ENCODE measurements at regions not wholly inside any gene's neighbourhood (a gene's known extent, or its start where the extent isn't known, plus 50 kb on each side); places are given as distances from the start of the nearest gene placed in this dataset.

- TF ChIP-seq JUND (IDR thresholded peaks at IDR 0.05) = no peak
- no peak for TF ChIP-seq RAD21 (IDR thresholded peaks at IDR 0.05; ENCODE audit: low read depth)
- TF ChIP-seq POLR2A (IDR thresholded peaks at IDR 0.05; ENCODE audit: borderline replicate concordance, extremely low read depth, insufficient read depth, insufficient read length) = no peak
- TF ChIP-seq YY1 (IDR thresholded peaks at IDR 0.05; ENCODE audit: extremely low read depth, insufficient replicate concordance, low read depth, low read length) = no peak
- no peak for TF ChIP-seq CTCF (IDR thresholded peaks at IDR 0.05 in 2 of 3, conservative IDR thresholded peaks at IDR 0.05 in 1 of 3; ENCODE audit: borderline replicate concordance in 1 of 3, insufficient read depth in 1 of 3, low read depth in 2 of 3, low read length in 2 of 3)
Measured at GRCh38 chr16:48845261-48845660, 235.3 kb upstream of the N4BP1 start.
